HG02610 (cell line): ENCODE measurements at regions not wholly inside any gene's neighbourhood (a gene's known extent, or its start where the extent isn't known, plus 50 kb on each side); places are given as distances from the start of the nearest gene placed in this dataset.
A peak's percentile ranks its signal among the peaks of the same experiment; 100 is the strongest.
"Not testable (repeated sequence)": the region's sequence is repeated elsewhere in the genome, so short reads cannot be mapped to it uniquely, and the experiment has no call there.

ENCODE experiments used
- ATAC-seq: cut with Tn5 transposase; IDR thresholded peaks from one replicate; pipeline ENCODE4 v1.9.1; 2021; ENCODE audit warnings: mild to moderate bottlenecking, moderate library complexity; ENCODE audit not compliant: unreplicated experiment

DNA sequence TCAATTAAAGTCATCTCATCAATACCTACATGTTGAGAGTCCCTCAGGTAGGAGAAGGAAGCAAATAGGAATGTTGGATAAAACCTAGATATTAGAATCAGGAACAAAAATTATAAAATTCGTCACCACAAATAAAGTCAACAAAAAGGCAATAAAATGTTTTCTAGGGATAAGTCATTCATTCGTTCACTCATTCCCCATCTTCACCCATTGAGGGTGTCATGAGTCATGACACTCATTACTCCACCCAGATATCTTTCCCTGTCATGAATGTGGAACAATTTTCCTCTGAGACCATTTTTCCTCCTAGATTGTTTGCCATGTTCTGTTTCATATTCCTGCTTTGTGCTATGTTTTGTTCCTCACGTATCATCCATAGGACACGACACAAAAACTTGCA is 50.9 kb upstream of the OLIG3 start:
- no peak for ATAC-seq

DNA sequence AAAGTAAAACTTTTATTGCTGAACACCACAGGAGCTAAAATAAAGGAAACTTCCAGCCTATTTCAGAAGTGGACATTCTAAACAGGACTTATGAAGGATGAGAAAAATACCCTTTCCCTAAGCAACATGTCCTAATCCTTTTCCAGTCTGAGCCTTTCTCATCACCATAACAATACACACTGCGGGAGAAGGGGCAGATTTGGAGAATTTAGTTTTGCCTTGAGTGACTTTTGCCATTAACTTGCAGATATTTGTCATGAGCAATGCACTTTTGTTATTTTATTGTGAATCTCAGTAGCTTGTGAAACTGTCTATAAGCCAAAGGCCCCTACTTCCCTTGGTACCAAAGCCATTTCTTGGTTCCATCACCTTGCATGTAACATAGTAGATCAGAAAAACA is 53.0 kb upstream of the OLIG3 start:
- ATAC-seq = no peak

DNA sequence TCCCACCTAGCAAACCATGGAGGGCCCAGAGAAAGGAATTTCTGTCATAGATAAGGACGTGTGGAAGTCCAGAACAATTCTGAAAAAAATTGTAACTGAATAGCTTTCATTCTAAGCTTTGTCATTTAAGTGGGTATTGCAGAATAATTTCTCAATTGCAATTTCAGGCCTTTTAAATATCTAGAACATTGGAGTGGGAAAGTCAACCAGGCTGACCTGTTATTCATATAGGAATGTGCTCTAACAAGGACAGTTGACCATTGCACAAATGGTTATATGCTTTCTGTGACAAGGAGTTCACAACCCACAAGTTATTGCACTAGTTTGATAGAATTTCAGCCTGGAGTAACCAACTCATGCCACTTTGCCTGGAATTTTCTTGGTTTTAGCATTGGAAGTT is 53.4 kb upstream of the OLIG3 start:
- ATAC-seq = no peak

DNA sequence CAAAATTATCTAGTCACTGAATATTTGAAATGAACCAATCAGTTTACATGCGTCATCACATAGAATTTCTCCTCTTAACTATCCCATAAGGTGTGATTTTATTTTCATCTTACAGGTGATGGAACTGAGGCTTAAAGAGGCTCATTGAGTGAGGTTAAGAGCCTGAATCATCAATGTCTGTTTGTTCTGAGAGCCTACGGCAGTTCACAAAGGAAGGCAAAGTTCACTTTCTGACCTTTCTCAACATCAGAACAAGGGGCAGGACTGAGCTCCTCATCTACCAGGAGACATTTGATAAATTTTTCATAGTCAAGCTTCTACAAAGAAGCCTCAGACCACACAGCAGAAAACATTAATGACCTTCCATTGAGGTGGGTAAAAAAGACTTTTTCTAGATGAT is 54.9 kb upstream of the OLIG3 start:
- no peak for ATAC-seq

DNA sequence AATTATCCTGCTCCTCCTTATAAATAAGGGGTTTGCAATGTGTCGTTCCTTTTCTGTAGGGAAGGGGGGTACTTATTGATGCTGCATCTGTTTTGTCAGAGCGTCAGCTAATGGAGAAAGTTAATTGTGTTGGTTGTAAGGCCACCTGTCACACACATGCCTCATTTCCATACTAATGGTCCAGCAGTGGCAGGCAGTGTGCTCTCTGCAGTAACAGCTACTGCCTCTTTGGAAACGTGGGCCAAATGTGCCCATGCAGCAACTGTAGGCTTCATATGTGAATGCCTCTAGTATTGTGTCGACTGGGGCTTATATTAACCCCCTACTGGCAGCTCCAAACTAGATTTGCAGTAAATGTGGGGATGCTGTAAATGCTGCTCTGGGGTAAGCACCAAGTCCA is 56.3 kb upstream of the OLIG3 start:
- ATAC-seq = no peak

DNA sequence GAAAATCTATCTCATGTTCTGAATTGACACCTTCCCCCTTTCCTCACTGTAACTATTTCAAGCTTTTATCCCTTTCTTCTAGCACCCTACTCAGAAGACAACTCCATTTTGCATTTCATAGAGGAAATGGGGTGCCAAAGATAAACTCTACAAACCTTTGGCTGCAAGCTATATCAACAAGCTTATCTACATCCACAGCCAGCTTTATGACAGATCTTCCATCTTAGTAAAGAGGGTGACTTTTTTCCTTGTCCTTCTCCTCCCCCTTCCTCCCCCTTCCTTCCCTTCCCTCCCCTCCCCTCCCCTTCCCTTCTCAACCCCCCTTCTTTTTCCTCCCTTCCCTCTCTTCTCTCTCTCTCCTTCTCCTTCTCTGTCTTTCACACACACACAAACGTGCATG is 58.0 kb upstream of the OLIG3 start:
- no peak for ATAC-seq

DNA sequence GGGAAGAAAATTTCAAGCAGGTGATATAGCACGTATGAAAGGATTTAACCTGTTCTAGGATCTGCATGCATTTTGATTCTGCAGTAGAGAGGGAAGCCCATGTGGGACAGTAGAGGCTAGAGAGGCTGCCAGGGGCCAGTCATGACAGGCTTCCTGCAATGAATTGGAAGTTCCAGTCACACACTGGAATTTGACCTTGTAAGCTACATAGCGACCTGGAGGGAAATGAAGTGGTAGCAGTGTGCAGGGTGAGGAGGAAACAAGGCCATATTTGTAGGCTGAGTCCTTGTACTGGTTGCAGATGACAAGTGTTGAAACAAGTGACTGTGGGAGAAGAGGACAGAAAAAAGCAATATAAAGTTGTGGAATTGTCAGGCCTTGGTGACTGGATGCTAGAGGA is 58.6 kb upstream of the OLIG3 start:
- ATAC-seq = no peak

DNA sequence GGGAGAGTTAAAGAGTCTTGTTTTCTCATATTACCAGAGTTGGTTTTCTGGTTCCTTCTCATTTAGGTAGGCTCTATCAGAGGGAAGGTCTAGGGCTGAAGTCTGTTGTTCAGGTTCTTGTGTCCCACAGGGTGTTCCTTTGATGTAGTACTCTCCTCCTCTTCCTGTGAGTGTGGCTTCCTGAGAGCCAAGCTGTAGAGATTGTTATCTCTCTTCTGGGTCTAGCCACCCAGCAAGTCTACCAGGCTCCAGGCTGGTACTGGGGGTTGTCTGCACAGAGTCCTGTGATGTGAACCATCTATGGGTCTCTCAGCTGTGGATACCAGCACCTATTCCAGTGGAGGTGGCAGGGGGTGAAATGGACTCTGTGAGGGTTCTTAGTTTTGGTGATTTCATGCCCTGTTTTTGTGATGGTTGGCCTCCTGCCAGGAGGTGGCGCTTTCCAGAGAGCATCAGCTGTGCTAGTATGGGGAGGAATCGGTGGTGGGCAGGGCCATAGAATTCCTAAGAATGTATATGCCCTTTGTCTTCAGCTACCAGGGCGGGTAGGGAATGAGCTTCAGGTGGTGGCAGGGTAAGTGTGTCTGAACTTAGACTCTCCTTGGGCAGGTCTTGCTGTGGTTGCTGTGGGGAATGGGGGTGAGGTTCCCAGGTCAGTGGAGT is 65.5 kb upstream of the OLIG3 start:
- not testable (repeated sequence) for ATAC-seq

DNA sequence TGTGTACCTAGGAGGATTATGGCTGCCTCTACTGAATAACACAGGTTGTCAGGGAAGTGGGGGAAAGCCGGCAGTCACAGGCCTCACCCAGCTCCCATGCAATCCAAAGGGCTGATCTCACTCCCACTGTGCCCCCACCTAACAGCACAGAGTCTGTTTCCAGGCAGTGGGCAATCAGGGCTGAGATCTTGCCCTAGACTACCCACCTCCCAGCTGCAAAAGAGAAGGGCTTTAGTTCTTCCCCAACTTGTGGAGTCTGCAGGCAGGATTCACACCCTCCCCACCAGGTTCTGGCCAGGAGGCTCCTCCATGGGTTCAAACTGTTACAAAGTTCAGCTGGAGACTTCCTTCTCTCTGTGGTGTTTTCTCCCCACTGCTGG is 66.0 kb upstream of the OLIG3 start:
- ATAC-seq = no peak

DNA sequence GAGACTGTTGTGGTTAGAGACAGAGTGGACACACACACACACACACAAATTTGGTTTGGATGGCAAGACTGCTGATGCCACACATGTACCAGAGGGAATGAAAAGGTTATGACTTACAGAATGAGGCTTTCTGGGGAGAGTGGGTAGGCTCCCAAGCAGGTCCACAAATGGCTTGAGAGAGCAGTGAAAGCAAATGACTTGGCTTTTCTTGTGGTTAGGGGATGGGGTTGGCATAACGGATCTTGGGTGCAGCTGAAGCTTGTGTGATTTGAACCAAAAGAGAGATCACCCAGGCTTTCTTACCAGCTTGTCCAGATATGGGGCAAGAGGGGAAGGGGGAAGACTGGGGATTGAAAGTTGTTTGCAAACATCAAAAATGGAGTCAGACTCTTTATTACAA is 73.9 kb upstream of the OLIG3 start:
- ATAC-seq = no peak

DNA sequence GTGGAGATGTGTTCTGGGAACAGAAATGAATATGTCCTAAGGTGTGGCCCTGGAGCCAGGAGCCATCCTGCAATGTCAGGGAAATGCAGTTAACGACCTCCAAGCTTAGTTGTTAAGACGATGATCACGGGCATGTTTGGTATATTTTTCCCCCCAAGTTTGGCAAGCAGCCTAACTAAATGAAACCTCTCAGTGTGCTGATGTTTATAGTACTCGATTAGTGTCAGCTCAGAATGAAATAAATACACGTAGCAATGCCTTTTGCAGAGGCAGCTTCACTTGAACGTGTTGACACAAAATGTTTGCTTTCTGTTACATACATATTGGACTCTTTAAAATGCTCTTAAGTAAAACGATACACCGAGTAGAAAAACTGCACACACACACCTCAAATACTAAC is 76.2 kb upstream of the OLIG3 start:
- ATAC-seq = no peak

DNA sequence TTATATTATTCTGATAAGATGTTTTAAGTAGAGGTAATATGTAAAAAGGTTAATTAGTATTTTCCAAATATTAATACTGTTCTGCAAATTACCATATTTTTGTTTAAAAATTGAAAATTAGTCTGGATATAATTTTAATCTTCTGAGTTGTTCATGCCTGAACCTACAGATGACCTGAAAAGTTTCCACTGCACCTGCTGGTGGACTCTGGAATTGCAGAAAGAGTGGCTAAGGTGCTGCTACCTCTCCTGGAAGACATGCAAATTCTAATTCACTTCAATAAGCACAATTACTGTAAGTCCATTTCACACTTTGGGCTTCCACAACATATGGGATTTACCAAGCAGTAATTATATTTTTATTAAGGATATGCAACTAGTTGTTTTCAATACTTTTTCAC is 77.7 kb upstream of the OLIG3 start:
- peak; percentile 54 for ATAC-seq

DNA sequence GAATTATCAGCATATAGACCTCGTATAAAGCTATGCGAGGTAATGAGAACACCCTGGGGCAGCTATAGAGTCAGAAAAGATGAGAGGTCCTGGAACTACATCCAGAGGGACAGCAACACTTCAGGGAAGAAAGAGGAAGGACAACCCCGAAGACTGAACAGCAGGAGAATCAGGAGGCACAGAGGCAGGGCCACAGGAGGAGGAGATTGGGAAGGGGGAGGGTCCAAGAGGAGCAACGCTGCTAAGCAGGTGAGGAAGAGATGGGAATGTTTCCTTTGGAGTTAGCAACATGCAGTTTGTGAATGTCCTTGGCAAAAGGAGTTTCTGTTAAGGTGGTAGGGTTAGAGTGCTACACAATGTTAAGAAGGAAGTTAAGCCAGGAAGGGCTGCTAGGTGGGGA is 79.5 kb upstream of the OLIG3 start:
- ATAC-seq = no peak

DNA sequence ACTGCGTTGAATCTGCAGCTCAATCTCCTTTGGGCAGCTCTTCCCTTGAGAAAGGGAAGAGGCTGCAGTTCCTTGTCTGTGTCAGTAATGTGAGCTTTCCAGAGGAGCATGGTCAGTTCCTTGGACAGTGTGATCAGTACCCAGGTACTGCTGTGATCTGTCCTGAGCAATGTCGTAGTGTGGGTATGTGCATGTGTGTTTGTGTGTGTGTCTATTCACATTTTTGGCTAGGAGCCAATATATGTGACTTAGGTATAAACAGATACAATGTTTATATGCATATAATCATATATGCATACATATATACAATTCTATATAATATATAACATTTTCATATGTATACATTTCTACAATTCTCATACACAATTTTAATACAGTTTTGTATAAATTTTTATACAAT is 85.4 kb upstream of the OLIG3 start:
- no peak for ATAC-seq

DNA sequence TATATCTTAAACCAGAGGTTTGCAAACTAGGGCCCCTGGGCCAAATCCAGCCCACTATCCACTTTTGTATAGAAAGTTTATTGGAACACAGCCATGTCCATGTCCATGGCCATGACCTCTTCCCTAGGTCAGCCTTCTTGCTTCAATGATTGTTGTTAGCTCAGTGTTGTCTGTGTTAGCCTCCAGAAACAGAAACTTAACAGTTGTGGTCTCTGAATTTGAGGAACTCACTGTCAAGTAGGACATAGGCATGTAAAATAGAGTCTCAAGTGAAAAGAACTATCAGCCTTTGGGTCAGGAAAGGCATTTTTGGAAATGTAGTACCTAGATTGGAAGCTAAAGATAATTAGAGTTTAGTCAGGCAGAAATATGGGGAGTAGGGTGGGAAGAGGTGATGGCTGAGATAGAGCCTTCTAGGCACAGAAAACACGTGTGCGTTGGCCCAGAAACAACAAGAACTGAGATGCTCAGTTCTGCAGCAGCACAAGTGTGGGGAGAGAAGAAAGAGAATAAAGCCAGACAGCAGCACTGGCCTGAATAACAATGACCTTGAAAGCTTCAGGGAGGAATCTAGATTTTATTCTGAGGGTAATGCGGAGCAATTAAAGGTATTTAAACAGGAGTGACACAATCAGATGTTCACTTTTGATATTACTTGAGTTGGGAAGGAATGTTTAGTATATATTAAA is 87.0 kb upstream of the OLIG3 start:
- no peak for ATAC-seq

DNA sequence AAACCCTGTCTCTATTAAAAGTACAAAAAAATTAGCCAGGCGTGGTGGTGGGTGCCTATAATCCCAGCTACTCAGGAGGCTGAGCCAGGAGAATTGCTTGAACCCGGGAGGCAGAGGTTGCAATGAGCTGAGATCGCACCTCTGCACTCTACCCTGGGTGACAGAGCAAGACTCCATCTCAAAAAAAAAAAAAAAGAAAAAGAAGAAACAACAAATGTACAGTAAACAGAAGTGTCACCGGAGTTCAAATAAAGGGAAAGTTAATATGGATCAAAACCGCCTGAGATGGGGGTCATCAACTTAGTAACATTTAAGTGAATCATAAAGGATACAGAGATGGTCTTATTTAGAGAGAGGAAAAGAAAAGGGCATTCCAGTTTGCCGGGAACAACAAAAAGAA is 89.3 kb upstream of the OLIG3 start:
- not testable (repeated sequence) for ATAC-seq

DNA sequence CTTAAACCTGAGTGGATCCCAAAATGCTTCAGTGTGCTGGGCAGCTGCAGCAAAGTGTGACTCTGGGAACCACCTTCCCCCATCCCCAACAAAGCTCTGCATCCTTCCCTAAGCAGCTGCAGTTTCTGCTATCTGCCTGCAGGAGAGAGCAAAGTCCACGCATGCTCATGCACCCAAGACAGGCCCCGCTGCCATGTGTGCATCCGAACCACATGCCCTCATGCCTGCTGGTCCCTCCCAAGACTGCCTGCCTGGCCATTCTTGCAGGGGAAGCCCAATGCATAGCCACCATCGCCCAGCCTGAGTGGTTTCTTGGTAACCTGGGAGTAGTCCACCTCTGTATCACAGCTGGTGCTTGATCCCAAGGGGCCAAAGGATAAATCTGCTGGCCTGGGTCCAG is 94.3 kb upstream of the OLIG3 start:
- ATAC-seq = no peak

DNA sequence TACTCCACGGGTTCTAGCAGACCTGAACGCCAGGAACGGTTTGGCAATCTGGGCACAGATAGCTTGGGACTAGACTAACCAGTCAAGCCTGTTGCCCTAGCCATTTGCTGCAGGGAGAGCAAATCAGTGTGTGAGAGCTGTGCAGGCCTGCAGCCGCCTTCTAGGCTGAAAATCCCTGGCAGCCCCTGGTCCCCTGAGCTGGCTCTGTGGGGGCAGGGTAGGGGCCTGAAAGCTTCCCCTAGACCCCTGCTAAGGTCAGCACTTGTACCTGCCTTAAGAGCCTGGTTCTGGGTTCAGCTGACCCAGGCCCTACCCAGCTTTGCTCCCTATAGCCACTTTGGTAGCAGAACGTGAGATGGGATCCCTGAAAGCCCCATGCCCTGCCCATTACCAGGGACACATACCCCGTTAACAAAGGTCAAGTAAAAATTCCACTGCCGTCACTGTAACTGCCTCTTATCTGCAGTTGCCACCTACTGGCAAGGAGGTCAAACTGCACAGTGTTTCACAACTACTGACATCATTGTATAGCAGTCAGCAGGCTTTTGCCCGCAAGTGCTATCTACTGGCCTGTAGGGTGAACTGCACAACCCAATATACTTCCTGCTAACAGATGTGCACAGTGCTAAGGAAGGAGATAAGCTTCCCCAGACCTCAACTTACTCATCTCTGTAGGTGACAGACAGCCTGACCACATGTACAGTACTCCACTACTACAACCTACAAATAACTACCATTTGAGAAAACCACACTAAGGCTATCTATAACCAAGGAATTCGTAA is 95.1 kb upstream of the OLIG3 start:
- ATAC-seq = peak; percentile 98

DNA sequence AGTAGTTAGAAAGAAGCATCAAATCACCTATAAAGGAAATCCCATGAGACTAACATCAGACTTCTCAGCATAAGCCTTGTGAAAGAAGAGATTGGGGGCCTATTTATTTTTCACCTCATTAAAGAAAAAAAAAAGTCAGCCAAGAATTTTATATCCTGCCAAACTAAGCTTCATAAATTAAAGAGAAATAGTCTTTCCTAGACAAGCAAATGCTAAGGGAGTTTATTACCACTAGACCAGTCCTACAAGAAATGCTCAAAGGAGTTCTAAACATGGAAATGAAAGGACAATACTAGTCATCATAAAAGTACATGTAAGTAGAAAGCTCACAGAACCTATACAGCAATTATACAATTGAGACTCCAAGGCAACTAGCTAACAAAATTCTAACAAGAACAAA is 96.5 kb upstream of the OLIG3 start:
- ATAC-seq = no peak

DNA sequence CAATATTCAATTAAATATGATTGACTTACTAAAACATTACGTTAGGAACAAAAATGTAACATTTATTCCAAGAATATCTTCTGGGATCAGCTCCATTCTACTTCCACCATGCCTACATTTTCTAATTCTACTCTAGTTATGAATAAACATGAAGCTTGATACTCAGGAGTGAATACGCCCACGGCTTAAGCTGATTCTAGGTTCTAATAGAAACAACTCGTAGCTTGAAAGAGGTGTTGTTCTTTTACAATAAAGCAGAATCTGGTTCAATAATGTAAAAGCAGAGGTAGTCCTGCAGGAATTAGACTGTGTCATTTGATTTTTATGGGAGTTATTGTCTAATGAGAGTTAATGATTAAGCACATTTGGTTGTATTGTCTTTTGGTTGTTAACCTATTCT is 107.3 kb upstream of the OLIG3 start:
- no peak for ATAC-seq

DNA sequence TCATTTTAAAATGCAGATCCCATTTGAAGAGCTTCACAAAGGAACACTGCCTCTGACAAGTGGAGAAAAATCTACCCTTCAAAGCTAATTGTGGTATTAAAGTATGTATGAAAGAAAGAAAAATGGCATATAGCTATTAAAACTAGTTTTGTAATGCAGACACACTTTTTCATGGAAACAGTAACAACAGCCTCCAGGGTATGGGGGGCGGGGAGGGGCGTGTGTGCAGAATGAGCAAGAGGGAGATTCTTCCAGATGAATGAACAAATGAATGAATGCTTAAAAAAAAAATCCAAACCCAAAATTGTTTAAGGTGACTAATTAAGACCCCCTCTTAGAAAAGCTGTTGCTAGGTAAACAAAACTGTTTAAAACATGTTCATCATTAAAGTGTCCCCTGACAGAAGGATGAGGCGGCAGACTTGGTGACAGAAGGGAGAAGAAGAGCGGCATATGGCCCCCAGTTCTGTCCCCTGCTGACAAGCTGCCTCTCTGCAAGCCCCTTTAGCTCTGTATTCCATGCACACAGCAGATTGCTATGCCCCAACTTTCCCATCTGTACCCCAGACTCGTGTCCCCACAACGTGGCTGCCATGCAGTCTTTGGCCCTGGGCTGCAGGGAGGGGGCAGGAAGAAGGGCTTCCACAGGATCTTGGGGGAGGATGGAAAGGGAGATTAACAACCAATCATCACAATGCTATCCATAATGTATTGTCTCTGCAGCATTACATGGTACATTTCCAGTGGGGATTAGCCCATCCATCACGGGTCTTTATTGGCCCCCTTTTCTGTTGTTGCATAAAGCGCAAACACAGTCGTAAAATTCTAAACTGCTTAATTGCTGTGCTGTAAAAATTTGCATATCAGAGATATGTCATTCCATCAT is 108.4 kb upstream of the OLIG3 start:
- ATAC-seq = no peak
